HCT116 (cell line): ENCODE measurements at regions not wholly inside any gene's neighbourhood (a gene's known extent, or its start where the extent isn't known, plus 50 kb on each side); places are given as distances from the start of the nearest gene placed in this dataset.

Experiments
- JUND ChIP-seq: IDR thresholded peaks from 2 replicates; pipeline ENCODE4 v1.6.1; 2012
- POLR2A ChIP-seq: IDR thresholded peaks from 2 replicates; pipeline ENCODE4 v1.7.0; 2011; ENCODE audit warnings: borderline replicate concordance; ENCODE audit not compliant: insufficient read depth, insufficient read length; ENCODE audit errors: extremely low read depth
- RAD21 ChIP-seq: IDR thresholded peaks from 2 replicates; pipeline ENCODE4 v1.6.1; 2012; ENCODE audit warnings: low read depth, mild to moderate bottlenecking
- TCF7L2 ChIP-seq: IDR thresholded peaks from 2 replicates; pipeline ENCODE4 v1.7.0; 2011; ENCODE audit warnings: borderline replicate concordance, inconsistent platforms; ENCODE audit not compliant: insufficient read depth, insufficient read length; ENCODE audit errors: extremely low read depth
- TF ChIP-seq, protein P1 (sequence below), 3 experiments: fragments of 200-600 bp in 1 of 3; sonication (generic) in 1 of 3; IDR thresholded peaks in 2 of 3; conservative IDR thresholded peaks in 1 of 3; 2 replicates each; pipeline ENCODE4 v1.5.1; 2012 to 2017; ENCODE audit warnings: low read depth in 2 of 3, low read length in 2 of 3, antibody characterized with exemption in 1 of 3, borderline replicate concordance in 1 of 3, control low read depth in 1 of 3, mild to moderate bottlenecking in 1 of 3, mixed read lengths in 1 of 3, mixed run types in 1 of 3, moderate library complexity in 1 of 3; ENCODE audit not compliant: insufficient read depth in 1 of 3

DNA sequence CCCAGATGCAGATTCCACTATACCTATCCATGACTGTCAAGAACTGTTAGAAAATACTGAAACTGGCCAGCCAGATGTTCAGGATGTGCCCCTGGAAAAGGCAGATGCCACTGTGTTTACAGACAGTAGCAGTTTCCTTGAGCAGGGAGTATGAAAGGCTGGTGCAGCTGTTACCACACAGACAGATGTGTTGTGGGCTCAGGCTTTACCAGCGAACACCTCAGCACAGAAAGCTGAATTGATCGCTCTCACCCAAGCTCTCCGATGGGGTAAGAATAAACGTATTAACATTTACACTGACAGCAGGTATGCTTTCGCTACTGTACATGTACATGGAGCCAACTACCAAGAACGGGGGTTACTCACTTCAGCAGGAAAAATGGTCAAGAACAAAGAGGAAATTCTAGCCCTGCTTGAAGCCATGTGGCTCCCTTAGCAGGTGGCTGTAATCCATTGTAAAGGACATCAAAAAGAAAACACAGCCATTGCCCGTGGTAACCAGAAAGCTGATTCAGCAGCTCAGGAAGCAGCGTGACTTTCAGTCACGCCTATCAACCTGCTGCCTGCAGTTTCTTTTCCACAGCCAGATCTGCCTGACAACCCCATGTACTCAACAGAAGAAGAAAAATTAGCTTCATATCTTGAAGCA is 459.7 kb upstream of the HTR1E start:
- TF ChIP-seq TCF7L2 (no peak), JUND (no peak), RAD21 (no peak), POLR2A (no peak)
- TF ChIP-seq, protein P1, sequence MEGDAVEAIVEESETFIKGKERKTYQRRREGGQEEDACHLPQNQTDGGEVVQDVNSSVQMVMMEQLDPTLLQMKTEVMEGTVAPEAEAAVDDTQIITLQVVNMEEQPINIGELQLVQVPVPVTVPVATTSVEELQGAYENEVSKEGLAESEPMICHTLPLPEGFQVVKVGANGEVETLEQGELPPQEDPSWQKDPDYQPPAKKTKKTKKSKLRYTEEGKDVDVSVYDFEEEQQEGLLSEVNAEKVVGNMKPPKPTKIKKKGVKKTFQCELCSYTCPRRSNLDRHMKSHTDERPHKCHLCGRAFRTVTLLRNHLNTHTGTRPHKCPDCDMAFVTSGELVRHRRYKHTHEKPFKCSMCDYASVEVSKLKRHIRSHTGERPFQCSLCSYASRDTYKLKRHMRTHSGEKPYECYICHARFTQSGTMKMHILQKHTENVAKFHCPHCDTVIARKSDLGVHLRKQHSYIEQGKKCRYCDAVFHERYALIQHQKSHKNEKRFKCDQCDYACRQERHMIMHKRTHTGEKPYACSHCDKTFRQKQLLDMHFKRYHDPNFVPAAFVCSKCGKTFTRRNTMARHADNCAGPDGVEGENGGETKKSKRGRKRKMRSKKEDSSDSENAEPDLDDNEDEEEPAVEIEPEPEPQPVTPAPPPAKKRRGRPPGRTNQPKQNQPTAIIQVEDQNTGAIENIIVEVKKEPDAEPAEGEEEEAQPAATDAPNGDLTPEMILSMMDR (IDR thresholded peaks at IDR 0.05 in 2 of 3, conservative IDR thresholded peaks at IDR 0.05 in 1 of 3; ENCODE audit: borderline replicate concordance in 1 of 3, insufficient read depth in 1 of 3, low read depth in 2 of 3, low read length in 2 of 3): no peak
